Activated naive CD4-positive, alpha-beta T cell treated with anti-CD3 and anti-CD28 coated beads for 36 hours (primary cell): ENCODE measurements at regions not wholly inside any gene's neighbourhood (a gene's known extent, or its start where the extent isn't known, plus 50 kb on each side); places are given as distances from the start of the nearest gene placed in this dataset.

Source experiments
- CTCF ChIA-PET: fragments of 350-600 bp; sonication (Branson Sonifier 250); formaldehyde crosslinking; loops from one replicate; lab custom pipeline; 2021; ENCODE audit warnings: antibody characterized with exemption; lab: Charles Lee
- DNase-seq: peaks from one replicate; pipeline ENCODE4 v3.0.0-alpha.2; 2020
- H3K27ac Mint-ChIP-seq: one replicate; pipeline ENCODE4 v1.8.0; 2021; ENCODE audit warnings: mild to moderate bottlenecking, mixed read lengths
- H3K27me3 Mint-ChIP-seq: one replicate; pipeline ENCODE4 v1.8.0; 2021; ENCODE audit warnings: low read depth, mixed read lengths
- H3K36me3 Mint-ChIP-seq: one replicate; pipeline ENCODE4 v1.8.0; 2021; ENCODE audit warnings: low read depth, mixed read lengths
- H3K4me1 Mint-ChIP-seq: one replicate; pipeline ENCODE4 v1.8.0; 2021; ENCODE audit warnings: low read depth, mixed read lengths
- H3K4me3 Mint-ChIP-seq: one replicate; pipeline ENCODE4 v1.8.0; 2021; ENCODE audit warnings: mild to moderate bottlenecking, moderate library complexity, mixed read lengths
- H3K9me3 Mint-ChIP-seq: one replicate; pipeline ENCODE4 v1.8.0; 2021; ENCODE audit warnings: mixed read lengths
- intact Hi-C: fragments of 100-400 bp; cut with micrococcal nuclease; formaldehyde crosslinking; loops from one replicate; pipeline ENCODE4 v1.15.1; 2023

GRCh38 chr2:125842041-125842440 lies 813.9 kb upstream of the GYPC start:
- H3K27ac Mint-ChIP-seq, result no peak overlapping the region
- CTCF ChIA-PET, result no interaction called here
- H3K36me3 Mint-ChIP-seq, result no peaks in the 10 kb centered on the region
- H3K27me3 Mint-ChIP-seq, result no peaks in the 10 kb centered on the region
- H3K9me3 Mint-ChIP-seq, result no peaks in the 10 kb centered on the region
- intact Hi-C loops, result no loop called here
- no peaks in the 10 kb centered on the region for H3K4me1 Mint-ChIP-seq
- no peak overlapping the region for H3K4me3 Mint-ChIP-seq
- DNase-seq, result no peak

- Mint-ChIP-seq H3K9me3 (no peaks in the 10 kb centered on the region), H3K4me3 (no peak overlapping the region), H3K27ac (no peak overlapping the region), H3K27me3 (no peaks in the 10 kb centered on the region), H3K4me1 (no peaks in the 10 kb centered on the region), H3K36me3 (no peaks in the 10 kb centered on the region)
- intact Hi-C loops, result no loop called here
- CTCF ChIA-PET, result no interaction called here
- DNase-seq, result no peak
These were observed 805.4 kb upstream of the GYPC start for GRCh38 chr2:125850541-125850940.

- H3K27me3 Mint-ChIP-seq, result no peaks in the 10 kb centered on the region
- CTCF ChIA-PET, result interaction anchor here (0.7 kb wide), 1 partner anchor 439 kb away, joined by 3 read pairs; no protein-coding TSS in a partner anchor
- intact Hi-C loops, result no loop called here
- no peak overlapping the region for H3K27ac Mint-ChIP-seq
- no peaks in the 10 kb centered on the region for H3K4me1 Mint-ChIP-seq
- no peaks in the 10 kb centered on the region for H3K9me3 Mint-ChIP-seq
- H3K36me3 Mint-ChIP-seq, result no peaks in the 10 kb centered on the region
- no peak for DNase-seq
- H3K4me3 Mint-ChIP-seq, result no peak overlapping the region
These were observed 803.6 kb upstream of the GYPC start for GRCh38 chr2:125852364-125852763.

DNA sequence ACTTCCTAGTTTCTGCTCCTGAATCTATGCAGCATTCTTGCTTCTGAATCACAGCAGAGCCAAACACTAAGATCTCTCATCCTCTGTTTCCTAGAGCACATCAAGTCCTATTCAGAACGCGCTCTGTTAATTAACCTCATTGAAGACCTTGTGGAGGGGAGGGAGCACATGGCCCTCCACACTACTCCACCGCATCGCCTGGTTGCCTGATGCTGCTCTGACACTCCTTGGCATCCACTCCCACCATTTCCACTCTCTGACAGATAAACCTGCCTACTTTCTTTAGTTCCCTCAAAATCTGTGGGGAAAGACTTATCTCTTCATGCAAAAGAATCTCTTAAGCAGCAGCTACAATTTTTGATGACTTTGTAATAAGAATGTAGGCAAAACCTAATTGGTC lies 802.3 kb upstream of the GYPC start:
- Mint-ChIP-seq H3K9me3 (no peaks in the 10 kb centered on the region), H3K27ac (no peak overlapping the region), H3K36me3 (no peaks in the 10 kb centered on the region), H3K4me3 (no peak overlapping the region), H3K27me3 (no peaks in the 10 kb centered on the region), H3K4me1 (no peaks in the 10 kb centered on the region)
- CTCF ChIA-PET, result no interaction called here
- no peak for DNase-seq
- intact Hi-C loops, result no loop called here

- Mint-ChIP-seq H3K9me3 (no peaks in the 10 kb centered on the region), H3K27ac (no peak overlapping the region), H3K4me3 (no peak overlapping the region), H3K4me1 (no peaks in the 10 kb centered on the region), H3K36me3 (no peaks in the 10 kb centered on the region), H3K27me3 (no peaks in the 10 kb centered on the region)
- DNase-seq, result no peak
- intact Hi-C loops, result no loop called here
- CTCF ChIA-PET, result no interaction called here
These were observed 800.8 kb upstream of the GYPC start for GRCh38 chr2:125855204-125855603.

- Mint-ChIP-seq H3K4me3 (no peak overlapping the region), H3K27me3 (no peaks in the 10 kb centered on the region), H3K36me3 (no peaks in the 10 kb centered on the region), H3K9me3 (no peaks in the 10 kb centered on the region), H3K27ac (no peak overlapping the region), H3K4me1 (no peaks in the 10 kb centered on the region)
- intact Hi-C loops, result no loop called here
- DNase-seq, result no peak
- CTCF ChIA-PET, result no interaction called here
These were observed 797.8 kb upstream of the GYPC start for GRCh38 chr2:125857971-125858794.

GRCh38 chr2:125861461-125861860 lies 794.5 kb upstream of the GYPC start:
- H3K36me3 Mint-ChIP-seq, result no peaks in the 10 kb centered on the region
- H3K27me3 Mint-ChIP-seq, result no peaks in the 10 kb centered on the region
- intact Hi-C loops, result no loop called here
- no peak overlapping the region for H3K4me3 Mint-ChIP-seq
- CTCF ChIA-PET, result no interaction called here
- H3K4me1 Mint-ChIP-seq, result no peaks in the 10 kb centered on the region
- H3K9me3 Mint-ChIP-seq, result no peaks in the 10 kb centered on the region
- no peak for DNase-seq
- H3K27ac Mint-ChIP-seq, result no peak overlapping the region

- Mint-ChIP-seq H3K36me3 (no peaks in the 10 kb centered on the region), H3K27ac (no peak overlapping the region), H3K4me3 (no peak overlapping the region), H3K27me3 (no peaks in the 10 kb centered on the region), H3K9me3 (no peaks in the 10 kb centered on the region), H3K4me1 (no peaks in the 10 kb centered on the region)
- CTCF ChIA-PET, result no interaction called here
- intact Hi-C loops, result no loop called here
- DNase-seq, result no peak
These were observed 788.0 kb upstream of the GYPC start for GRCh38 chr2:125867908-125868307.

DNA sequence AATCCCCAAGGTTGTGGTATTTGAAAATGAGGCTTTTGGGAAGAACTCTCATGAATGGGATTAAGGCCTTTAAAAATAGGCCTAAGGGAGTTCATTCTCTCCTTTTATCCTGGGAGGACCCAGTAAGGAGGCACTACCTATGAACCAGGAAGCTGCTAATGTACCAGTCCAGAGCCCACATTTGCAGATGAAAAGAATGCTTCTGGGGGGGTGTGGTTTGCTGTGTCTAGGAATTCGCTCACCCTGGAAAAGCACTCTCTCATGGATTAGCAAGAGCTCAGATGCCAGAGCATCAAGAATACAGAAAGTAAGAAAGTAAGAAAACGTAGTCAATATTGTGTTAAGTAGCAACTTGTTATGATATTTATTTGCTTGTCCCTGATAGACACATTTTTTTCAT lies 785.7 kb upstream of the GYPC start:
- Mint-ChIP-seq H3K36me3 (no peaks in the 10 kb centered on the region), H3K4me1 (no peaks in the 10 kb centered on the region), H3K9me3 (no peaks in the 10 kb centered on the region), H3K27ac (no peak overlapping the region), H3K4me3 (no peak overlapping the region), H3K27me3 (no peaks in the 10 kb centered on the region)
- intact Hi-C loops, result no loop called here
- CTCF ChIA-PET, result no interaction called here
- no peak for DNase-seq

DNA sequence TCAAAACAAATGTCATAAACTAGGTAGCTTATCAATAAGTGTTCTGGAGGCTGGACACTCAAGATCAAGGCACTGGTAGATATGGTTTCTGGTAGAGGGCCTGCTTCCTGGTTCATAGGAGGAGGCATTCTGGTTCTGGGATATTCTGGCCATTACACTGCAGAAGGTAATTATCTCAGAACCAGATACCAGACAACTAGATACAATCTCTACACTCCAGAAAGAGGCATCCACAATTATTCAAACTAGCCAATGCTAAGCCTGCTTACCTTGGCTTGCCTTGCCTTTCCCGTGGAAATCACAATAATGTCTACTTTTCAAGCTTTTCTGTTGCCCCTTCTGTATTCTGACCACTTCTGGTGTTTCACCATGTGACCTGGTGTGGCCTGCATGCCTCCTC lies 785.2 kb upstream of the GYPC start:
- CTCF ChIA-PET, result no interaction called here
- Mint-ChIP-seq H3K36me3 (no peaks in the 10 kb centered on the region), H3K4me1 (no peaks in the 10 kb centered on the region), H3K9me3 (no peaks in the 10 kb centered on the region), H3K4me3 (no peak overlapping the region), H3K27ac (no peak overlapping the region), H3K27me3 (no peaks in the 10 kb centered on the region)
- no peak for DNase-seq
- intact Hi-C loops, result no loop called here

- Mint-ChIP-seq H3K4me1 (no peaks in the 10 kb centered on the region), H3K27me3 (no peaks in the 10 kb centered on the region), H3K4me3 (no peak overlapping the region), H3K36me3 (no peaks in the 10 kb centered on the region), H3K9me3 (peaks cover 4% of the 10 kb centered on the region), H3K27ac (no peak overlapping the region)
- DNase-seq, result no peak
- CTCF ChIA-PET, result no interaction called here
- intact Hi-C loops, result no loop called here
These were observed 781.4 kb upstream of the GYPC start for GRCh38 chr2:125874564-125874963.

DNA sequence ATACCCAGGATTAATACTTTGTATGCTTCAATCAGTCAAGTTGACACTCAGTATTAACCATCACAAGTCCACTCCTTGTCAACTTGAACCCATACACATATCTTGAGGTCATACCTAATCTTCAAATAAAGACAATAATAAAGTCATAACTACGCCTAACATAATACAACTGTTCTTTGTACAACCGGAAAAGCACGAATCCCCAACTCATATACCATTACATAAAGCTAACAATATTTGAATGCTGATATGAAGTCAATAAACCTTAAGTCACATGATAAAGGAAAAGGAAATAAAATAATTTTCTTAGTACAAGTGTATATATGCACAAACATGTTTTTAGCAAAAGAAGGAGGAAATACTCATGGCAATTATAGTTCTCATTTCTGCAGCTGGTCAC lies 770.6 kb upstream of the GYPC start:
- Mint-ChIP-seq H3K27ac (no peak overlapping the region), H3K9me3 (peaks cover 1% of the 10 kb centered on the region), H3K4me3 (no peak overlapping the region), H3K36me3 (no peaks in the 10 kb centered on the region), H3K4me1 (no peaks in the 10 kb centered on the region), H3K27me3 (no peaks in the 10 kb centered on the region)
- no peak for DNase-seq
- intact Hi-C loops, result no loop called here
- CTCF ChIA-PET, result no interaction called here

- Mint-ChIP-seq H3K36me3 (no peaks in the 10 kb centered on the region), H3K4me1 (no peaks in the 10 kb centered on the region), H3K9me3 (peaks cover 1% of the 10 kb centered on the region), H3K4me3 (no peak overlapping the region), H3K27ac (no peak overlapping the region), H3K27me3 (no peaks in the 10 kb centered on the region)
- intact Hi-C loops, result no loop called here
- CTCF ChIA-PET, result no interaction called here
- no peak for DNase-seq
These were observed 769.8 kb upstream of the GYPC start for GRCh38 chr2:125886153-125886552.
